Breast epithelium (tissue), 4 donors: ENCODE measurements at regions not wholly inside any gene's neighbourhood (a gene's known extent, or its start where the extent isn't known, plus 50 kb on each side); places are given as distances from the start of the nearest gene placed in this dataset.

Experiments used
- DNase-seq, 2 donors: peaks; one replicate each; pipeline ENCODE4 v3.0.0-alpha.2; 2019; ENCODE audit warnings: low spot score in 2 of 2
- H3K27ac ChIP-seq, 2 donors: fragments of 200-600 bp; sonication (generic) in 1 of 2; one replicate each; pipeline ENCODE4 v1.5.1; 2016 to 2019; ENCODE audit warnings: mild to moderate bottlenecking in 1 of 2
- H3K27me3 ChIP-seq, 2 donors: fragments of 200-600 bp; sonication (generic) in 1 of 2; one replicate each; pipeline versions ENCODE4 v1.5.1 to v1.6.0; 2017 to 2019; ENCODE audit warnings: control low read depth in 1 of 2, mild to moderate bottlenecking in 1 of 2
- H3K36me3 ChIP-seq: fragments of 200-600 bp; one replicate; pipeline ENCODE4 v1.5.1; 2019
- H3K4me1 ChIP-seq, 2 donors: fragments of 200-600 bp; sonication (generic); one replicate each; pipeline ENCODE4 v1.5.1; 2016 to 2019; ENCODE audit warnings: control low read depth in 1 of 2
- H3K4me3 ChIP-seq, 3 donors: fragments of 200-600 bp; sonication (generic); 1 replicate in 2 of 3; 2 replicates in 1 of 3; pipeline ENCODE4 v1.5.1; 2016 to 2019; ENCODE audit warnings: mild to moderate bottlenecking in 3 of 3, moderate library complexity in 2 of 3
- H3K9me3 ChIP-seq, 2 donors: fragments of 200-600 bp; sonication (generic) in 1 of 2; one replicate each; pipeline ENCODE4 v1.5.1; 2016 to 2019; ENCODE audit warnings: control low read depth in 1 of 2
- POLR2A ChIP-seq: fragments of 450-650 bp; IDR thresholded peaks from one replicate; pipeline ENCODE4 v1.6.1; 2016; ENCODE audit warnings: antibody characterized with exemption, mild to moderate bottlenecking, moderate library complexity
- POLR2AphosphoS5 ChIP-seq, 3 donors: sonication (generic); formaldehyde crosslinking; IDR thresholded peaks; one replicate each; pipeline ENCODE4 v1.6.1; 2017; ENCODE audit warnings: antibody characterized with exemption in 3 of 3
- intact Hi-C: fragments of 100-400 bp; cut with DNase I; formaldehyde crosslinking; loops from one replicate; pipeline ENCODE4 v1.15.1; 2023; ENCODE audit warnings: low total_unique reads
- TF ChIP-seq, protein P1 (sequence below), 3 donors: fragments of 450-650 bp; IDR thresholded peaks; one replicate each; pipeline ENCODE4 v1.5.1; 2016 to 2017; ENCODE audit warnings: antibody characterized with exemption in 3 of 3, mild to moderate bottlenecking in 3 of 3, moderate library complexity in 3 of 3

DNA sequence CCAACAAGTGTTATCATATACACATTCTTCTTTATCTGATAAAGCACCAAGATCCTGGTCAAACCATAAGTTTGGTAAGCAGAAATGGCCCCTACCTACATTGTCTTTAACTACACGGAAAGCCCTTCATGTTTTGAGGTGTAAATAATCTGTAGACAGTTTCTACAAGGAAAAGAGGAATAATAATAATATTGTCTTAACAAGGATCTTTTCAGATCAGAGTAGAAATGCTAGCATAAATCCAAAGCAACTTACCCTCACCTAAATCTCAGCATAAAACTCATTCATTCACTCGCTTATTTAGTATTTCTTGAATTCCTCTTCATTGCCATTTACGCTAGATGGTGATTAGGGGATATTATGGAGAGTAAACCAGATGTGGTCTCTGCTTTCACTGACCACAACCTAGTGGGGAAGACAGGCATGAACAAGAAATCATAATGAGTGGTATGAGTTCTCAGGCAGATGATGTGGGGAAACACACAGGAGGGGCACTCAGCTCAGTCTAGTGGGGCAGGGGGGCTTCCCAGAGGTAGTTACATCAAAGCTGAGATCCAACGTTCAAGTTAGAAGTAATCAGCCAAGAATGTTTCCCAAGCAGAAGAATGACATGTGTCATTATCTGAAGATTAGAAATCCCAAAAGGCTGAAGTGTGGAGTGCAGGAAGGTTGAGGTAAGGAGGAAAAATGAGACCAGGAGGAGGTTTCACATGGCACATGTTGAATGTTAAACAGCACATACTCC is 65.4 kb upstream of the ZC3H12C start:
- no peak for DNase-seq
- Histone ChIP-seq H3K4me1 (no peaks in the 10 kb centered on the region), H3K27ac (no peak overlapping the region), H3K9me3 (no peaks in the 10 kb centered on the region), H3K4me3 (no peak overlapping the region), H3K36me3 (no peaks in the 10 kb centered on the region), H3K27me3 (peaks cover 0 to 3% of the 10 kb centered on the region in 2 donors)
- TF ChIP-seq POLR2AphosphoS5 (IDR thresholded peaks at IDR 0.05) = no peak
- TF ChIP-seq, protein P1, sequence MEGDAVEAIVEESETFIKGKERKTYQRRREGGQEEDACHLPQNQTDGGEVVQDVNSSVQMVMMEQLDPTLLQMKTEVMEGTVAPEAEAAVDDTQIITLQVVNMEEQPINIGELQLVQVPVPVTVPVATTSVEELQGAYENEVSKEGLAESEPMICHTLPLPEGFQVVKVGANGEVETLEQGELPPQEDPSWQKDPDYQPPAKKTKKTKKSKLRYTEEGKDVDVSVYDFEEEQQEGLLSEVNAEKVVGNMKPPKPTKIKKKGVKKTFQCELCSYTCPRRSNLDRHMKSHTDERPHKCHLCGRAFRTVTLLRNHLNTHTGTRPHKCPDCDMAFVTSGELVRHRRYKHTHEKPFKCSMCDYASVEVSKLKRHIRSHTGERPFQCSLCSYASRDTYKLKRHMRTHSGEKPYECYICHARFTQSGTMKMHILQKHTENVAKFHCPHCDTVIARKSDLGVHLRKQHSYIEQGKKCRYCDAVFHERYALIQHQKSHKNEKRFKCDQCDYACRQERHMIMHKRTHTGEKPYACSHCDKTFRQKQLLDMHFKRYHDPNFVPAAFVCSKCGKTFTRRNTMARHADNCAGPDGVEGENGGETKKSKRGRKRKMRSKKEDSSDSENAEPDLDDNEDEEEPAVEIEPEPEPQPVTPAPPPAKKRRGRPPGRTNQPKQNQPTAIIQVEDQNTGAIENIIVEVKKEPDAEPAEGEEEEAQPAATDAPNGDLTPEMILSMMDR (IDR thresholded peaks at IDR 0.05) = no peak
- no peak for TF ChIP-seq POLR2A
- intact Hi-C loops = no loop called here

DNA sequence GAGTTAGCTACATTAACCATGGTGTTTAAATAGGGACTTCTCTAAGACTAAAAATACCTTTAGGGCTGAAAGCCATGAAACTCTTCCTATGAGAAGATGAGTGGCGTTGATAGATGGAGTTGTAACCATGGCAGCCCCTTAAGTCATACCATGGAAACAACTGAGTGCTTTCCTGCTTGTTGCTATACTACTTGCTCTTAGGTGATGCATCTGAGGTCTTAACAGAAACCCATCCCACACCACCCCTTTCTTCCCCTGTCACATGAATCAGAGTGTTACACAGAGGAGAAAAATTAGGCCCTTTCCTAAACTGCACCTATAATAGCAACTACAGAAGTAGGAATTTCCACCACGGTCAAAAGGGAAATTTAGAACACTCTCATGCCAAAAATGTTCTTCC is 64.3 kb upstream of the ZC3H12C start:
- TF ChIP-seq POLR2A = no peak
- TF ChIP-seq POLR2AphosphoS5 (IDR thresholded peaks at IDR 0.05) = no peak
- TF ChIP-seq, protein P1 (IDR thresholded peaks at IDR 0.05) = no peak
- Histone ChIP-seq H3K27me3 (peaks cover 0 to 3% of the 10 kb centered on the region in 2 donors), H3K36me3 (no peaks in the 10 kb centered on the region), H3K9me3 (no peaks in the 10 kb centered on the region), H3K27ac (no peak overlapping the region), H3K4me3 (no peak overlapping the region), H3K4me1 (no peaks in the 10 kb centered on the region)
- DNase-seq = no peak
- intact Hi-C loops = no loop called here

DNA sequence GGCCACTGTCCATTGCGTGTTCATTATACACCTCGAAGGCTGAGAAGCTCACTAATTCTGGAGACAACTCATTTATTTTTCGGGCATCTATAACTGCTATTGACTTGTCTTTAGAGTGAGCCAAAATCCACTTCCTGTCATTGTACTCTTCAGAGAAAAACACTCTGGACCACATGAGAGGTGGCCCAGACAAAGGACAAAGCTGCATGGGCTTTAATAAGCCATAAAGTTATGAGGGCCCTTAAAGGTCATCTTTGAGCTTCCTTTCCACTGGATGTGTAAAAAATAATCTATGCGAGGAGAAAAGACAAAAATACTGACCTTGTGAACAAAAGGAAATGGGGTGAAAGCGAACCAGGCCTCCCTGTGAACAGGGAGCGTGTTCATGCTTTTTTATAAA is 63.5 kb upstream of the ZC3H12C start:
- Histone ChIP-seq H3K27ac (no peak overlapping the region), H3K36me3 (no peaks in the 10 kb centered on the region), H3K4me1 (no peaks in the 10 kb centered on the region), H3K9me3 (no peaks in the 10 kb centered on the region), H3K27me3 (peaks cover 0 to 3% of the 10 kb centered on the region in 2 donors), H3K4me3 (no peak overlapping the region)
- no peak for TF ChIP-seq POLR2AphosphoS5 (IDR thresholded peaks at IDR 0.05)
- no peak for TF ChIP-seq POLR2A
- TF ChIP-seq, protein P1 (IDR thresholded peaks at IDR 0.05) = no peak
- intact Hi-C loops = no loop called here
- DNase-seq = no peak

DNA sequence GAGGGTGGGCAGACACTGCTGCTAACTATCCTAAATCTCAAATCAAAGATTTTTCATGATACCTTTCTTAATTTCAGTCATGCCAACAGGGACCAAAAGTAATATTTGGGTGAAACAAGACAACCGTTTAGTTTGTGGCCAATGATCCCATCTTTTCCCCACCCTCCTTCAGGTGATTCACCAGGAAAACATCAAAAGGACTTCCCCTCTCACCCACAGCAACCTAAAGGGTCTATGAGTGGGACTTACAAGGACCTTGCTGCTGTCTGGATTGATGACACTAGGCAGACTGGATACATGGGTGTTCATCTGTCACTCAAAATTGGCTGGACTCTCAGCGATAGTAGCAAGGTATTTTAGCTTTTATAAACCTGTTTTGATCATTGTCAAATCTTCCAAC is 62.0 kb upstream of the ZC3H12C start:
- TF ChIP-seq POLR2A (no peak), POLR2AphosphoS5 (IDR thresholded peaks at IDR 0.05) (no peak)
- TF ChIP-seq, protein P1 (IDR thresholded peaks at IDR 0.05) = no peak
- intact Hi-C loops = no loop called here
- no peak overlapping the region for H3K27ac ChIP-seq
- no peak for DNase-seq
- H3K9me3 ChIP-seq = no peaks in the 10 kb centered on the region
- H3K27me3 ChIP-seq = peaks cover 0 to 3% of the 10 kb centered on the region in 2 donors
- H3K4me1 ChIP-seq = no peaks in the 10 kb centered on the region
- no peak overlapping the region for H3K4me3 ChIP-seq
- no peaks in the 10 kb centered on the region for H3K36me3 ChIP-seq

DNA sequence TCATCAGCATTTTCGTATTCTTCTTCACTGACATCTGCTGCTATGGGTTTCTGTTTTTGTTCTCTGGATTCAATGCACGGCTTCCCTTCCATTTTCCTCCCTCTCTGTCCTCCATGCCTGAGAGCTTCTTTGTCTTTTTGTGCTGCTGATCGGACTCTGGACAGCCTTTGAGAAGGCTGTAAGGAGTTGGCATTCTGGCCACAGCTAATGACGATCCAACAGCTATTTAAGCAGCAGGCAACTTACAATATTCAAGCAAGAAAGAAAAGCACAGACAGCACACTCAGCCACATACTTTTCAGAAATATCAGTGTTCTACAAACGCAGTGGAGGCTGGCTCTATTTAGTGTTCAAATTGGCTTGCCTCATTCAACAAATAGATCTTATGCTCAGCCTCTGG is 60.9 kb upstream of the ZC3H12C start:
- TF ChIP-seq POLR2AphosphoS5 (IDR thresholded peaks at IDR 0.05) = no peak
- no peak for TF ChIP-seq POLR2A
- TF ChIP-seq, protein P1 (IDR thresholded peaks at IDR 0.05) = no peak
- DNase-seq = no peak
- Histone ChIP-seq H3K36me3 (no peaks in the 10 kb centered on the region), H3K9me3 (no peaks in the 10 kb centered on the region), H3K27me3 (peaks cover 0 to 3% of the 10 kb centered on the region in 2 donors), H3K4me1 (no peaks in the 10 kb centered on the region), H3K4me3 (no peak overlapping the region), H3K27ac (no peak overlapping the region)
- intact Hi-C loops = no loop called here
